GM13976 (cell line): ENCODE measurements at regions not wholly inside any gene's neighbourhood (a gene's known extent, or its start where the extent isn't known, plus 50 kb on each side); places are given as distances from the start of the nearest gene placed in this dataset.

ENCODE experiments used
- DNase-seq: peaks from one replicate; pipeline ENCODE4 v3.0.0; 2012; ENCODE audit warnings: low spot score
- CTCF ChIP-seq: IDR thresholded peaks from 2 replicates; pipeline ENCODE4 v1.5.1; 2012; ENCODE audit warnings: borderline replicate concordance, mild to moderate bottlenecking; ENCODE audit not compliant: insufficient read depth; ENCODE audit errors: extremely low read depth, missing control alignments, control extremely low read depth
- in situ Hi-C: fragments of 300-500 bp; cut with MboI; formaldehyde crosslinking; loops from one replicate; pipeline ENCODE4 v1.12.0; 2022; ENCODE audit warnings: low sequenced_read_pairs, mixed read lengths, inconsistent platforms; ENCODE audit not compliant: unreplicated experiment

- in situ Hi-C loops, result no loop called here
- DNase-seq, result no peak
- no peak for TF ChIP-seq CTCF
Measured at GRCh38 chr12:42704810-42705401, 115.4 kb upstream of the PRICKLE1 start.

- in situ Hi-C loops, result no loop called here
- no peak for DNase-seq
- no peak for TF ChIP-seq CTCF
Measured at GRCh38 chr12:42704340-42704739, 114.8 kb upstream of the PRICKLE1 start.

GRCh38 chr12:42701084-42701483 lies 111.5 kb upstream of the PRICKLE1 start:
- TF ChIP-seq CTCF, result no peak
- no peak for DNase-seq
- in situ Hi-C loops, result no loop called here

GRCh38 chr12:42698213-42698612 lies 108.7 kb upstream of the PRICKLE1 start:
- no peak for DNase-seq
- in situ Hi-C loops, result no loop called here
- no peak for TF ChIP-seq CTCF

GRCh38 chr12:42696406-42697149 lies 107.0 kb upstream of the PRICKLE1 start:
- DNase-seq, result no peak
- no peak for TF ChIP-seq CTCF
- in situ Hi-C loops, result no loop called here

- in situ Hi-C loops, result no loop called here
- no peak for DNase-seq
- no peak for TF ChIP-seq CTCF
Measured at GRCh38 chr12:42695490-42695995, 106.0 kb upstream of the PRICKLE1 start.

- TF ChIP-seq CTCF, result no peak
- no peak for DNase-seq
- in situ Hi-C loops, result no loop called here
Measured at GRCh38 chr12:42692749-42693148, 103.2 kb upstream of the PRICKLE1 start.
